Gastrocnemius medialis (tissue), 4 donors: ENCODE measurements at regions not wholly inside any gene's neighbourhood (a gene's known extent, or its start where the extent isn't known, plus 50 kb on each side); places are given as distances from the start of the nearest gene placed in this dataset.

Source experiments
- POLR2A ChIP-seq, 2 donors: fragments of 450-650 bp; IDR thresholded peaks; one replicate each; pipeline ENCODE4 v1.6.1; 2017; ENCODE audit warnings: antibody characterized with exemption in 2 of 2, mild to moderate bottlenecking in 2 of 2, moderate library complexity in 2 of 2
- TF ChIP-seq, protein P1 (sequence below), 5 experiments: fragments of 450-650 bp in 3 of 5; fragments of 200-600 bp in 2 of 5; sonication (generic) in 2 of 5; IDR thresholded peaks in 4 of 5; conservative IDR thresholded peaks in 1 of 5; 1 replicate in 4 of 5; 2 replicates in 1 of 5; pipeline ENCODE4 v1.5.1; 2016 to 2019; ENCODE audit warnings: antibody characterized with exemption in 5 of 5, mild to moderate bottlenecking in 3 of 5, moderate library complexity in 3 of 5

DNA sequence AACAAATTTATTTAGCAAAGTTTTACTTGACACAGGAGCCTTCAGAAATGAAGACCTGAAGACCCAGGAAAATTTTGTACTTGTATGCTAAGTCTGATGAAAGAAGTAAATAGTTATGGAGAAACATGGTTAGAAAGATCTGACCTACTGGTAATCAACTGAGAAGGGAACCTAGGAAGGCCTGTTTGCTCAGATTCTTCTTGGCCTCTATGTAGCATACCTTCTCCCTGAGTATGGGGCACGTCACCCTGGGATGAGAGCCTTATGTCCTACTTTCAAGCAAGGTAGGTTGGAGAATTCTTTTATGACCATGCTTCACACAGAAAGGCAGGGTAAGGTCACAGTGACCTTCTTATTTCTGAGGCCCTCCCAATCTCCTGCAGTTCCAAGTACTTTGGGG, 178.6 kb upstream of the CREB1 start:
- TF ChIP-seq, protein P1, sequence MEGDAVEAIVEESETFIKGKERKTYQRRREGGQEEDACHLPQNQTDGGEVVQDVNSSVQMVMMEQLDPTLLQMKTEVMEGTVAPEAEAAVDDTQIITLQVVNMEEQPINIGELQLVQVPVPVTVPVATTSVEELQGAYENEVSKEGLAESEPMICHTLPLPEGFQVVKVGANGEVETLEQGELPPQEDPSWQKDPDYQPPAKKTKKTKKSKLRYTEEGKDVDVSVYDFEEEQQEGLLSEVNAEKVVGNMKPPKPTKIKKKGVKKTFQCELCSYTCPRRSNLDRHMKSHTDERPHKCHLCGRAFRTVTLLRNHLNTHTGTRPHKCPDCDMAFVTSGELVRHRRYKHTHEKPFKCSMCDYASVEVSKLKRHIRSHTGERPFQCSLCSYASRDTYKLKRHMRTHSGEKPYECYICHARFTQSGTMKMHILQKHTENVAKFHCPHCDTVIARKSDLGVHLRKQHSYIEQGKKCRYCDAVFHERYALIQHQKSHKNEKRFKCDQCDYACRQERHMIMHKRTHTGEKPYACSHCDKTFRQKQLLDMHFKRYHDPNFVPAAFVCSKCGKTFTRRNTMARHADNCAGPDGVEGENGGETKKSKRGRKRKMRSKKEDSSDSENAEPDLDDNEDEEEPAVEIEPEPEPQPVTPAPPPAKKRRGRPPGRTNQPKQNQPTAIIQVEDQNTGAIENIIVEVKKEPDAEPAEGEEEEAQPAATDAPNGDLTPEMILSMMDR (IDR thresholded peaks at IDR 0.05 in 4 of 5, conservative IDR thresholded peaks at IDR 0.05 in 1 of 5), result no peak
- TF ChIP-seq POLR2A (IDR thresholded peaks at IDR 0.05), result no peak
